Bronchial epithelial cell (primary cell): ENCODE measurements at regions not wholly inside any gene's neighbourhood (a gene's known extent, or its start where the extent isn't known, plus 50 kb on each side); places are given as distances from the start of the nearest gene placed in this dataset.

Source experiments
- DNase-seq: peaks from one replicate; pipeline ENCODE4 v3.0.0-alpha.2; 2010; ENCODE audit warnings: low read depth
- FAIRE-seq: peaks from 2 replicates; lab custom pipeline; 2011; peaks lifted over from hg19 to GRCh38; lab: Jason Lieb, UNC
- H3K27me3 ChIP-seq: 2 replicates; pipeline ENCODE4 v1.5.1; 2011; ENCODE audit warnings: low read length; ENCODE audit not compliant: control insufficient read depth, insufficient read depth
- H3K36me3 ChIP-seq: 2 replicates; pipeline ENCODE4 v1.5.1; 2011; ENCODE audit warnings: low read length; ENCODE audit not compliant: control insufficient read depth, insufficient read depth
- H3K4me3 ChIP-seq: 2 replicates; pipeline ENCODE4 v1.5.1; 2011; ENCODE audit warnings: mild to moderate bottlenecking, low read depth, low read length, control low read depth
- CTCF ChIP-seq: IDR thresholded peaks from 2 replicates; pipeline ENCODE4 v1.5.1; 2011; ENCODE audit warnings: mild to moderate bottlenecking, moderate library complexity, low read length, control low read depth, inconsistent platforms; ENCODE audit not compliant: insufficient read depth, severe bottlenecking

GRCh38 chr1:96185181-96185580 is 536.4 kb upstream of the PTBP2 start:
- Histone ChIP-seq H3K36me3 (no peaks in the 10 kb centered on the region), H3K27me3 (no peaks in the 10 kb centered on the region), H3K4me3 (no peak overlapping the region)
- TF ChIP-seq CTCF, result no peak
- FAIRE-seq, result no peak
- no peak for DNase-seq

GRCh38 chr1:96187020-96187419 is 534.6 kb upstream of the PTBP2 start:
- FAIRE-seq (no peak), DNase-seq (no peak)
- no peaks in the 10 kb centered on the region for H3K36me3 ChIP-seq
- H3K27me3 ChIP-seq, result no peaks in the 10 kb centered on the region
- no peak for TF ChIP-seq CTCF
- H3K4me3 ChIP-seq, result no peak overlapping the region

- no peak for TF ChIP-seq CTCF
- Histone ChIP-seq H3K4me3 (no peak overlapping the region), H3K36me3 (no peaks in the 10 kb centered on the region), H3K27me3 (no peaks in the 10 kb centered on the region)
- no peak for DNase-seq
- FAIRE-seq, result no peak
Observed at GRCh38 chr1:96191165-96191564, 530.4 kb upstream of the PTBP2 start.

GRCh38 chr1:96206451-96206850 is 515.1 kb upstream of the PTBP2 start:
- no peak overlapping the region for H3K4me3 ChIP-seq
- H3K27me3 ChIP-seq, result no peaks in the 10 kb centered on the region
- no peak for FAIRE-seq
- TF ChIP-seq CTCF, result no peak
- DNase-seq, result no peak
- H3K36me3 ChIP-seq, result no peaks in the 10 kb centered on the region

GRCh38 chr1:96207936-96208335 is 513.6 kb upstream of the PTBP2 start:
- DNase-seq, result no peak
- FAIRE-seq, result no peak
- Histone ChIP-seq H3K4me3 (no peak overlapping the region), H3K36me3 (no peaks in the 10 kb centered on the region), H3K27me3 (no peaks in the 10 kb centered on the region)
- no peak for TF ChIP-seq CTCF

- Histone ChIP-seq H3K4me3 (no peak overlapping the region), H3K36me3 (no peaks in the 10 kb centered on the region), H3K27me3 (no peaks in the 10 kb centered on the region)
- FAIRE-seq, result no peak
- DNase-seq, result no peak
- TF ChIP-seq CTCF, result no peak
Observed at GRCh38 chr1:96208428-96208827, 513.2 kb upstream of the PTBP2 start.
